Mammary epithelial cell (primary cell): ENCODE measurements at regions not wholly inside any gene's neighbourhood (a gene's known extent, or its start where the extent isn't known, plus 50 kb on each side); places are given as distances from the start of the nearest gene placed in this dataset.

ENCODE experiments used
- EZH2 ChIP-seq: IDR thresholded peaks from 2 replicates; pipeline ENCODE4 v1.6.1; 2012; ENCODE audit warnings: low read length, inconsistent platforms, borderline replicate concordance
- TF ChIP-seq, protein P1 (sequence below), 2 donors: IDR thresholded peaks in 1 of 2; conservative IDR thresholded peaks in 1 of 2; 2 replicates each; pipeline ENCODE4 v1.5.1; 2011 to 2012; ENCODE audit warnings: inconsistent platforms in 2 of 2, low read length in 2 of 2, mild to moderate bottlenecking in 2 of 2, control low read depth in 1 of 2, low read depth in 1 of 2; ENCODE audit not compliant: insufficient read depth in 1 of 2; ENCODE audit errors: extremely low read depth in 1 of 2

DNA sequence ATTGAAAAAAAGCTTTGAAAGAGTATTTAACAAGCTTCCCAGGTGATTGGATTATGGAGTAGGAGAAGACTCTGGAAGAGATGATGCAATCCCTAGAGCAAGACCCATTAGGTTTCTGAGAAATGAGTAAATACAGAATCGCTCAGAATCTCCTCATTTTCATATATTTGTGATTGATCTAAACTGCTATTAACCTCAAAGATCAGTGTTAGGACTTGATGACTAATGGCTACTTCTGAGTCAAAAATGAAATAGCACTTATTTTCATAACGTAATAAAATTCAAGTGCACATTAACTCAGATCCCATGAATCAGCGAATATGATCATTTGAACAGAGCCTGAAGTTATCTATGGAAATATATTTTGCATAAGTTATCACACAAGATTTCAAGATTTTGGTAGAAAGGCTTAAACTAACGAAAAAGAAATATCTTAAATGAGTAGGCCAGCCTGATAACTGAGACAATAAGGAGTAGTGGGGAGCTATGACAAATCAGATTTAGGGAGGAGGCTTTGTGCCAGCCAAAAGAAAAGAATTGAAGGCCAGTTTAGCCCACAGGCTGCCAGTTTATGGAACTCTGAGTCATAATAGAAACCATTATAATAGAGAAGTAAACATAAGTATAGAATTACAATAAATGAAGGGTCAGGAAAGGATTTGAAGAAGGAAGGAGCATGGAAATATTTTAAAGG, 106.7 kb upstream of the OSMR start:
- TF ChIP-seq, protein P1, sequence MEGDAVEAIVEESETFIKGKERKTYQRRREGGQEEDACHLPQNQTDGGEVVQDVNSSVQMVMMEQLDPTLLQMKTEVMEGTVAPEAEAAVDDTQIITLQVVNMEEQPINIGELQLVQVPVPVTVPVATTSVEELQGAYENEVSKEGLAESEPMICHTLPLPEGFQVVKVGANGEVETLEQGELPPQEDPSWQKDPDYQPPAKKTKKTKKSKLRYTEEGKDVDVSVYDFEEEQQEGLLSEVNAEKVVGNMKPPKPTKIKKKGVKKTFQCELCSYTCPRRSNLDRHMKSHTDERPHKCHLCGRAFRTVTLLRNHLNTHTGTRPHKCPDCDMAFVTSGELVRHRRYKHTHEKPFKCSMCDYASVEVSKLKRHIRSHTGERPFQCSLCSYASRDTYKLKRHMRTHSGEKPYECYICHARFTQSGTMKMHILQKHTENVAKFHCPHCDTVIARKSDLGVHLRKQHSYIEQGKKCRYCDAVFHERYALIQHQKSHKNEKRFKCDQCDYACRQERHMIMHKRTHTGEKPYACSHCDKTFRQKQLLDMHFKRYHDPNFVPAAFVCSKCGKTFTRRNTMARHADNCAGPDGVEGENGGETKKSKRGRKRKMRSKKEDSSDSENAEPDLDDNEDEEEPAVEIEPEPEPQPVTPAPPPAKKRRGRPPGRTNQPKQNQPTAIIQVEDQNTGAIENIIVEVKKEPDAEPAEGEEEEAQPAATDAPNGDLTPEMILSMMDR (conservative IDR thresholded peaks at IDR 0.05 in 1 of 2, IDR thresholded peaks at IDR 0.05 in 1 of 2; ENCODE audit: extremely low read depth in 1 of 2, insufficient read depth in 1 of 2, low read depth in 1 of 2, low read length in 2 of 2): no peak
- TF ChIP-seq EZH2: no peak
